H9 (cell line): ENCODE measurements at regions not wholly inside any gene's neighbourhood (a gene's known extent, or its start where the extent isn't known, plus 50 kb on each side); places are given as distances from the start of the nearest gene placed in this dataset.

Experiments
- DNase-seq: peaks from one replicate; pipeline ENCODE4 v3.0.0-alpha.2; 2017
- H2AFZ ChIP-seq: one replicate; pipeline ENCODE4 v1.6.1; 2013; ENCODE audit warnings: mild to moderate bottlenecking, low read length, control low read depth, moderate library complexity
- H2AK5ac ChIP-seq: 2 replicates; pipeline ENCODE4 v1.6.1; 2013; ENCODE audit warnings: low read length, control low read depth, mixed read lengths; ENCODE audit not compliant: insufficient read length
- H2BK120ac ChIP-seq: one replicate; pipeline ENCODE4 v1.6.1; 2013; ENCODE audit warnings: low read depth, mild to moderate bottlenecking, low read length, control low read depth, inconsistent platforms; ENCODE audit not compliant: poor library complexity, severe bottlenecking
- H2BK12ac ChIP-seq: 2 replicates; pipeline ENCODE4 v1.6.1; 2013; ENCODE audit warnings: low read length, control low read depth, mixed read lengths, low read depth; ENCODE audit not compliant: insufficient read length
- H2BK15ac ChIP-seq: 2 replicates; pipeline ENCODE4 v1.6.1; 2013; ENCODE audit warnings: low read depth, low read length, control low read depth
- H2BK20ac ChIP-seq: one replicate; pipeline ENCODE4 v1.6.1; 2013; ENCODE audit warnings: low read depth, mild to moderate bottlenecking, low read length, control low read depth, inconsistent platforms; ENCODE audit not compliant: poor library complexity, severe bottlenecking
- H2BK5ac ChIP-seq: 2 replicates; pipeline ENCODE4 v1.6.1; 2013; ENCODE audit warnings: low read length, control low read depth, mixed read lengths; ENCODE audit not compliant: insufficient read length
- H3K14ac ChIP-seq: 2 replicates; pipeline ENCODE4 v1.6.1; 2013; ENCODE audit warnings: low read length, control low read depth; ENCODE audit not compliant: insufficient read depth
- H3K18ac ChIP-seq: 2 replicates; pipeline ENCODE4 v1.6.1; 2013; ENCODE audit warnings: low read depth, mild to moderate bottlenecking, mixed read lengths, low read length, control low read depth; ENCODE audit not compliant: insufficient read length
- H3K23ac ChIP-seq: 2 replicates; pipeline ENCODE4 v1.6.1; 2013; ENCODE audit warnings: low read length, control low read depth, mixed read lengths, low read depth; ENCODE audit not compliant: insufficient read length
- H3K23me2 ChIP-seq: 2 replicates; pipeline ENCODE4 v1.6.1; 2013; ENCODE audit warnings: low read depth, mild to moderate bottlenecking, mixed read lengths, low read length, control low read depth; ENCODE audit not compliant: insufficient read length, poor library complexity, severe bottlenecking
- H3K27ac ChIP-seq: 2 replicates; pipeline ENCODE4 v1.5.1; 2013; ENCODE audit warnings: low read length, control low read depth, mixed read lengths, low read depth; ENCODE audit not compliant: insufficient read length
- H3K27me3 ChIP-seq: 2 replicates; pipeline ENCODE4 v1.6.1; 2013; ENCODE audit warnings: low read length, control low read depth, inconsistent platforms; ENCODE audit not compliant: insufficient read depth
- H3K4ac ChIP-seq: 2 replicates; pipeline ENCODE4 v1.6.1; 2013; ENCODE audit warnings: low read depth, mild to moderate bottlenecking, control low read depth, inconsistent platforms, low read length, moderate library complexity
- H3K4me1 ChIP-seq: 2 replicates; pipeline ENCODE4 v1.6.1; 2013; ENCODE audit warnings: low read length, control low read depth, inconsistent platforms; ENCODE audit not compliant: insufficient read depth
- H3K4me2 ChIP-seq: 2 replicates; pipeline ENCODE4 v1.6.1; 2013; ENCODE audit warnings: low read length, control low read depth, mixed read lengths; ENCODE audit not compliant: insufficient read length, insufficient read depth
- H3K56ac ChIP-seq: 2 replicates; pipeline ENCODE4 v1.6.1; 2013; ENCODE audit warnings: low read depth, mild to moderate bottlenecking, mixed read lengths, low read length, control low read depth; ENCODE audit not compliant: insufficient read length
- H3K79me1 ChIP-seq: 2 replicates; pipeline ENCODE4 v1.6.1; 2013; ENCODE audit warnings: low read depth, mild to moderate bottlenecking, moderate library complexity, low read length, control low read depth, inconsistent platforms; ENCODE audit not compliant: insufficient read depth, poor library complexity, severe bottlenecking
- H3K79me2 ChIP-seq: 2 replicates; pipeline ENCODE4 v1.6.1; 2013; ENCODE audit warnings: low read length, control low read depth, inconsistent platforms; ENCODE audit not compliant: insufficient read depth
- H3K9ac ChIP-seq: 2 replicates; pipeline ENCODE4 v1.6.1; 2013; ENCODE audit warnings: low read length, control low read depth, mixed read lengths; ENCODE audit not compliant: insufficient read length; ENCODE audit errors: extremely low read depth
- H3K9me3 ChIP-seq: one replicate; pipeline ENCODE4 v1.6.1; 2013; ENCODE audit warnings: low read depth, low read length, inconsistent platforms; ENCODE audit not compliant: control insufficient read depth
- H3T11ph ChIP-seq: one replicate; pipeline ENCODE4 v1.6.1; 2013; ENCODE audit warnings: mild to moderate bottlenecking, low read length, control low read depth, inconsistent platforms
- H4K20me1 ChIP-seq: one replicate; pipeline ENCODE4 v1.6.1; 2013; ENCODE audit not compliant: control insufficient read depth, insufficient read length, insufficient read depth
- H4K5ac ChIP-seq: 2 replicates; pipeline ENCODE4 v1.6.1; 2013; ENCODE audit warnings: low read depth, mild to moderate bottlenecking, mixed read lengths, low read length, control low read depth; ENCODE audit not compliant: insufficient read length
- H4K8ac ChIP-seq: replicated peaks from 2 replicates; pipeline ENCODE4 v1.6.1; 2013; ENCODE audit warnings: low read length, control low read depth, mixed read lengths, low read depth; ENCODE audit not compliant: insufficient read length
- H4K91ac ChIP-seq: 2 replicates; pipeline ENCODE4 v1.6.1; 2013; ENCODE audit warnings: low read depth, mild to moderate bottlenecking, moderate library complexity, mixed read lengths, low read length, control low read depth; ENCODE audit not compliant: insufficient read length
- H3K27ac Mint-ChIP-seq, 3 experiments: 2 replicates in 2 of 3; 3 replicates in 1 of 3; pipeline ENCODE4 v1.8.0; 2020 to 2021; ENCODE audit warnings: mixed read lengths in 3 of 3, mild to moderate bottlenecking in 1 of 3, moderate library complexity in 1 of 3
- H3K27me3 Mint-ChIP-seq: 2 replicates; pipeline ENCODE4 v1.8.0; 2021; ENCODE audit warnings: low read depth, mild to moderate bottlenecking, moderate library complexity, mixed read lengths
- H3K36me3 Mint-ChIP-seq, 3 experiments: 2 replicates in 2 of 3; 3 replicates in 1 of 3; pipeline ENCODE4 v1.8.0; 2020 to 2021; ENCODE audit warnings: low read depth in 3 of 3, mixed read lengths in 3 of 3; ENCODE audit not compliant: insufficient read depth in 1 of 3
- H3K4me1 Mint-ChIP-seq, 2 experiments: 2 replicates each; pipeline ENCODE4 v1.8.0; 2020; ENCODE audit warnings: mixed read lengths in 2 of 2
- H3K4me3 Mint-ChIP-seq, 2 experiments: 2 replicates in 1 of 2; 3 replicates in 1 of 2; pipeline ENCODE4 v1.8.0; 2020 to 2021; ENCODE audit warnings: mild to moderate bottlenecking in 2 of 2, mixed read lengths in 2 of 2, moderate library complexity in 1 of 2
- H3K9me3 Mint-ChIP-seq, 2 experiments: 2 replicates in 1 of 2; 3 replicates in 1 of 2; pipeline ENCODE4 v1.8.0; 2020; ENCODE audit warnings: mild to moderate bottlenecking in 2 of 2, mixed read lengths in 2 of 2, moderate library complexity in 1 of 2
- CTCF ChIP-seq: fragments of 200-600 bp; sonication (generic); conservative IDR thresholded peaks from 3 replicates; pipeline ENCODE4 v1.8.0; 2021; ENCODE audit warnings: antibody characterized with exemption, mild to moderate bottlenecking
- WGBS: extraction: QIAGEN DNeasy Blood & Tissue Kit; methylation state at CpG from one replicate; pipeline ENCODE4 v1.1.7; 2013; ENCODE audit warnings: missing lambda C conversion rate, low lambda C conversion rate, mixed read lengths; ENCODE audit not compliant: insufficient read length; ENCODE audit errors: extremely low coverage; 5-methylcytosine and 5-hydroxymethylcytosine counted together

GRCh38 chr16:17847234-17847795, 376.6 kb upstream of the XYLT1 start:
- H3K9ac ChIP-seq = no peak overlapping the region
- H3K27me3 Mint-ChIP-seq = 0 out of 2 replicates have a peak, but pooled peaks cover 4% of the 10 kb centered on the region

More at GRCh38 chr16:17847234-17847795, 376.6 kb upstream of the XYLT1 start:
- Histone ChIP-seq H2BK120ac (no peak overlapping the region), H2AK5ac (no peak overlapping the region), H2BK15ac (no peak overlapping the region), H4K8ac (no peak overlapping the region), H3T11ph (no peak overlapping the region), H3K14ac (no peak overlapping the region), H2BK20ac (no peak overlapping the region), H3K9me3 (no peaks in the 10 kb centered on the region), H3K79me1 (no peaks in the 10 kb centered on the region), H3K18ac (no peak overlapping the region), H3K4me2 (no peak overlapping the region), H3K79me2 (no peaks in the 10 kb centered on the region), H3K27me3 (no peaks in the 10 kb centered on the region), H4K91ac (no peak overlapping the region), H3K4me1 (no peaks in the 10 kb centered on the region), H3K23me2 (no peaks in the 10 kb centered on the region), H4K5ac (no peak overlapping the region), H3K56ac (no peak overlapping the region), H2BK5ac (no peak overlapping the region), H2BK12ac (no peak overlapping the region), H3K27ac (no peak overlapping the region), H3K23ac (no peak overlapping the region), H2AFZ (no peak overlapping the region), H4K20me1 (no peaks in the 10 kb centered on the region), H3K4ac (no peak overlapping the region)
- Mint-ChIP-seq H3K36me3 (no peaks in the 10 kb centered on the region), H3K4me3 (no peak overlapping the region), H3K4me1 (peaks cover 0 to 7% of the 10 kb centered on the region in 2 experiments; a peak in 2 of 4 replicates), H3K9me3 (no peaks in the 10 kb centered on the region), H3K27ac (no peak overlapping the region)
- no peak for DNase-seq
- WGBS = no CpG with 5 or more reads among the region's 6 CpGs
- TF ChIP-seq CTCF = no peak
